Small intestine (tissue), 7 donors: ENCODE measurements at regions not wholly inside any gene's neighbourhood (a gene's known extent, or its start where the extent isn't known, plus 50 kb on each side); places are given as distances from the start of the nearest gene placed in this dataset.
"Not testable (repeated sequence)": the region's sequence is repeated elsewhere in the genome, so short reads cannot be mapped to it uniquely, and the experiment has no call there.

Experiments
- DNase-seq, 2 donors: peaks; one replicate each; pipeline versions ENCODE4 v3.0.0 to v3.0.0-alpha.2; 2013
- FAIRE-seq: peaks from 2 replicates; lab custom pipeline; 2012; peaks lifted over from hg19 to GRCh38; lab: Jason Lieb, UNC
- H3K27ac ChIP-seq, 3 donors: one replicate each; pipeline ENCODE4 v1.5.1; 2013; ENCODE audit warnings: low read length in 2 of 3, mild to moderate bottlenecking in 2 of 3, control low read depth in 1 of 3, inconsistent platforms in 1 of 3, low read depth in 1 of 3, moderate library complexity in 1 of 3
- H3K27me3 ChIP-seq, 3 donors: one replicate each; pipeline ENCODE4 v1.6.1; 2013; ENCODE audit warnings: low read length in 3 of 3, inconsistent platforms in 1 of 3; ENCODE audit not compliant: control insufficient read depth in 3 of 3, insufficient read depth in 3 of 3
- H3K36me3 ChIP-seq, 3 donors: one replicate each; pipeline ENCODE4 v1.6.1; 2013; ENCODE audit warnings: low read length in 3 of 3, inconsistent platforms in 1 of 3, low read depth in 1 of 3, mild to moderate bottlenecking in 1 of 3, moderate library complexity in 1 of 3; ENCODE audit not compliant: control insufficient read depth in 3 of 3, insufficient read depth in 2 of 3
- H3K4me1 ChIP-seq, 3 donors: one replicate each; pipeline ENCODE4 v1.6.1; 2013; ENCODE audit warnings: low read length in 2 of 3, inconsistent platforms in 1 of 3, low read depth in 1 of 3, mild to moderate bottlenecking in 1 of 3, moderate library complexity in 1 of 3; ENCODE audit not compliant: control insufficient read depth in 3 of 3, insufficient read depth in 2 of 3
- H3K4me3 ChIP-seq, 3 donors: one replicate each; pipeline ENCODE4 v1.5.1; 2013; ENCODE audit warnings: low read length in 3 of 3, control low read depth in 1 of 3, inconsistent platforms in 1 of 3, low read depth in 1 of 3, mild to moderate bottlenecking in 1 of 3, moderate library complexity in 1 of 3
- H3K9me3 ChIP-seq, 2 donors: one replicate each; pipeline ENCODE4 v1.6.1; 2013; ENCODE audit warnings: low read depth in 1 of 2, low read length in 1 of 2; ENCODE audit not compliant: control insufficient read depth in 2 of 2, insufficient read depth in 1 of 2
- WGBS, 3 donors: extraction: QIAGEN DNeasy Blood & Tissue Kit; methylation state at CpG; one replicate each; pipeline ENCODE4 v1.1.7; 2013; 5-methylcytosine and 5-hydroxymethylcytosine counted together
- donor health status: healthy with polysubstance abuse.
- donor health status: control.
- donor health status: control.
- donor health status: Bipolar disorder and iron deficiency.
- donor health status: healthy.

GRCh38 chr7:25594122-25594521 is 365.8 kb upstream of the NPVF start:
- H3K4me1 ChIP-seq, result peaks cover 0 to 6% (median 3%) of the 10 kb centered on the region in 3 donors
- WGBS, 3 donors, result 78 to 93% (median 92%) methylated on average over 3 of the region's 3 CpGs
- DNase-seq (peak in 1 of 2 donors; percentile 20), FAIRE-seq (no peak)
- no peaks in the 10 kb centered on the region for H3K9me3 ChIP-seq
- H3K27me3 ChIP-seq, result no peaks in the 10 kb centered on the region
- H3K27ac ChIP-seq, result no peak overlapping the region
- H3K36me3 ChIP-seq, result no peaks in the 10 kb centered on the region
- no peak overlapping the region for H3K4me3 ChIP-seq

DNA sequence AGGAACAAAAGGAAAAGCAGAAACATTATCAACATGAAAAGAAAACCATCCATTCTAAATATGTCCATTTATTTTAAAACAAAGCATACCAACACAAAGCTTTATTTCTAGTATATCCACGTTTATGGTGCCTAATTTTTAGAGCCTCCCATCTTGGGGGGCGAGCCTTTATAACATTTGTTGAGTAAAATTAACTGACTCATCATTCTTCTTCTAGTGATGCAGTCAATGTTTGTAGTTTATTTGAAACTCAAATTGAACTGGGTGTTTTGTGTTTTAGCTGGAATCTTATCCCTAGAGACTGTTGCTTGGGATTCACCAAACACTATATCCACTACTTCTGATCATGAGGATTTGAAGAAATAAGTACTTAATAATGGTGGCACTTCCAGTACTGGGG is 366.4 kb upstream of the NPVF start:
- H3K9me3 ChIP-seq, result no peaks in the 10 kb centered on the region
- H3K27ac ChIP-seq, result no peak overlapping the region
- no peaks in the 10 kb centered on the region for H3K27me3 ChIP-seq
- no peak overlapping the region for H3K4me3 ChIP-seq
- peaks cover 0 to 6% (median 3%) of the 10 kb centered on the region in 3 donors for H3K4me1 ChIP-seq
- DNase-seq (no peak), FAIRE-seq (no peak)
- H3K36me3 ChIP-seq, result no peaks in the 10 kb centered on the region
- WGBS, 3 donors, result 68 to 88% (median 68%) methylated on average over 2 of the region's 2 CpGs

DNA sequence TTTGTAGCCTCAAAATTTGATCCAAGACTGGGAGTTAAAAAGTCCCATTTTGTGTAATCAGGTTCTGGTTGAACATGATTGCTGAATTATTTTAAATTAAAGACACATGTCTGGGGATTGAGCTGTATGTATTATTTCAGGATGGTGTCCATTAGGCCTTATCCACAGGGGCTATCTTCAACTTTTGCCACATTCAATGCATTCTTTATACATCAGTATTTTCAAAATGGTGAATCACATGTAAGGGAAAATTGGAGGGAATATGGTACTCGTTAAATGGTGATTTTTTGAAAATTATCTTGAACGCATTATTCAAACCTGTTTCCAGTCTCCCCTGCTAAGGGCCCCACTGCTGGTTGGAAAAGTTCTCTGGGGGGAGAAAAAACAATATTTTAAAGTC is 367.7 kb upstream of the NPVF start:
- WGBS, 3 donors, result 90 to 96% (median 92%) methylated on average over 2 of the region's 2 CpGs
- no peak overlapping the region for H3K4me3 ChIP-seq
- no peak overlapping the region for H3K27ac ChIP-seq
- peaks cover 0 to 6% (median 3%) of the 10 kb centered on the region in 3 donors for H3K4me1 ChIP-seq
- H3K36me3 ChIP-seq, result no peaks in the 10 kb centered on the region
- no peak for FAIRE-seq
- H3K9me3 ChIP-seq, result no peaks in the 10 kb centered on the region
- DNase-seq, result no peak
- H3K27me3 ChIP-seq, result no peaks in the 10 kb centered on the region

DNA sequence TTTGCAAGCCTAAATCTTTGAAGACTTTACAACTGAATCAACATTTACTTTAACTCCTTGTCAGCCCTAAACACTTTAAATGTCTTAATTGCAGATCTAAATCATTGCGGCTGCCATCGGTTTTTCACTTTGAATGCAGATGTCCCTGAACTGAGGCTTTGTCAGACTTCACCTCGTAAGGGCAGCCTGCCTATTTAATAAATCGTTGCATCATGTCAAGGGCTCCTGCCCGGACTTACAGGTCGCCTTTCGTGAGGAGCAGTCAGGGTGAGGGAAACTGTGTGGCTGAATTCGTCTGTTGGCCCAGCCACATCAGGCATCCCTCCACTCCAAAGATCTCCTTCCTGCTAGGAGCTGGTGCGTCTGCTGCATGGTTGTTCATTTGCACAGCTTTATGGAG is 368.2 kb upstream of the NPVF start:
- Histone ChIP-seq H3K4me1 (peaks cover 0 to 6% (median 3%) of the 10 kb centered on the region in 3 donors), H3K4me3 (no peak overlapping the region), H3K36me3 (no peaks in the 10 kb centered on the region), H3K9me3 (no peaks in the 10 kb centered on the region), H3K27me3 (no peaks in the 10 kb centered on the region), H3K27ac (no peak overlapping the region)
- DNase-seq, result peak in 1 of 2 donors; percentile 59
- FAIRE-seq, result no peak
- 33 to 63% (median 40%) methylated on average over 9 of the region's 9 CpGs for WGBS, 3 donors

DNA sequence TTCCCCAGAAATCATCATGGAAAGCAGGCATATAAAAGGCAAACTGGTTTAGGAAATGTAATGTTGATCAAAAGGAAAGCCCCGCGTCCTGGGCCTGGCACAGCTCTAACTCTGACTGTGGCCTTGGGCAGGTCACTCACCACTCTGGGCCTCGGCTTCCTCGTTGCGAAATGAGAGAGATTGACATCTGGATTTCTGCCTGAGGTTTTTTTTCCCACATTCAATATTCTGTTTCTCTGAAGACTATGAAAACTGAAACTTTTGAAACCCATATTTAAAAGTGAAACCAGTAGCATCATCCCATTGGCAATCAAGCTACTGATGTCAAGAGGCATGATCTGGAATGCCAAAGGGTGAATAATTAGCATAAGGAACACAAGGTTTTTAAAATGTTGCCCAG is 369.7 kb upstream of the NPVF start:
- DNase-seq, result peak in 1 of 2 donors; percentile 6
- H3K27me3 ChIP-seq, result no peaks in the 10 kb centered on the region
- FAIRE-seq, result no peak
- H3K36me3 ChIP-seq, result no peaks in the 10 kb centered on the region
- no peaks in the 10 kb centered on the region for H3K9me3 ChIP-seq
- H3K27ac ChIP-seq, result peak overlapping the region in 1 of 3 donors; percentile 26
- whole genome bisulfite sequencing, 3 donors, result 41 to 52% (median 47%) methylated on average over 5 of the region's 5 CpGs
- H3K4me1 ChIP-seq, result peaks cover 0 to 6% (median 3%) of the 10 kb centered on the region in 3 donors
- H3K4me3 ChIP-seq, result no peak overlapping the region

DNA sequence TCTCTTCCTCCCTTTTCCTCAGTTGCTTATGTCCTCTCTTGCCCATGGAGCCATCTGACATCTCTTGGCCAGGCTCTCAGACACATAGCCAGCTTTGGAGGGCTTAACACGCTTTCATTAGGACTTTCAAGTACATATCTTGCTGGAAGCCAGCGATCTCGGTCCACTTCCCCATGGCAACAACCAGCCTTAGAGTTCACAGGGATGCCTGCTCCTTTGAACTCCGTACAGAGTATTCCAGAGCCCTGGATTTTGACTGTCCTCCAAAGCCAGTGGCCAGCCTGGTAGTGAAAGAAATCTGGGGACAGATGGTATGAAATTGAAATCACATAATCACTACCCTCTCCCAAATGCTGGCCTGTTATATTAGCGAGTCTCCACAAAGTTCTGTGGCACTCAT is 370.5 kb upstream of the NPVF start:
- FAIRE-seq (no peak), DNase-seq (no peak)
- H3K27ac ChIP-seq, result peak overlapping the region in 1 of 3 donors; percentile 27
- no peaks in the 10 kb centered on the region for H3K36me3 ChIP-seq
- no peaks in the 10 kb centered on the region for H3K27me3 ChIP-seq
- peaks cover 0 to 6% (median 3%) of the 10 kb centered on the region in 3 donors for H3K4me1 ChIP-seq
- 84 to 95% (median 86%) methylated on average over 5 of the region's 5 CpGs for WGBS, 3 donors
- no peaks in the 10 kb centered on the region for H3K9me3 ChIP-seq
- no peak overlapping the region for H3K4me3 ChIP-seq

DNA sequence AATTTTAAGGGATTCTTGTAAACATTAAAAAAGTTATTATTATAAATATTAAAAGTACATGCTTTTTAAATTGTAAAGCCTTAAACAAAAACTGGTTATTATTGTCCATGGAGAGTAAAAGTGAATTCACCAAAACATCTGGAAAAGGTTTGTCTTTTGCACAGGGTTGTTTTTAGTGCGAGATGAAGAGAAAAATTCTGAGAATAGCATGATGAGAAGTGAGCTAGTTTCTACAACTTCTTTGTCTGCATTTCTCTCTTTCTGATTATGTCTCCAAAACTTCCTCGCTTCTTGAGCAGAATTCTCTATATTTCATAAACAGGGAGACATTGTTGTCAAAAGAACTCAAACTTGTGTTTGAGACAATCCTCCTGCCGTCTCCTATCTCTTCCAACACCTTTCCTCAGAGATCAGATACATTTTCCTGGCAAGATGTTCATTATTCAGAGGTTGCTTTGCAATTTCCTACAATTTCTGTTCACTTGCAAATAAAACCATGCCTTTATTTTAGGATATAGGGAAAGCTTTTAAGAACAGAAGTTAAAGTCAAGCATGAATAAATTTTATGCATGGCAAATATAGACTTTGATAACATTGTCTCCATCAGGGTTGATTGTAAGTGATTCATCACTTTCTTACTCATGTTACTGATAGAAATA is 372.1 kb upstream of the NPVF start:
- Histone ChIP-seq H3K4me1 (peaks cover 0 to 3% (median 0%) of the 10 kb centered on the region in 3 donors), H3K36me3 (no peaks in the 10 kb centered on the region), H3K4me3 (no peak overlapping the region), H3K27ac (no peak overlapping the region), H3K27me3 (no peaks in the 10 kb centered on the region), H3K9me3 (no peaks in the 10 kb centered on the region)
- no peak for FAIRE-seq
- WGBS, 3 donors, result 79 to 86% (median 84%) methylated on average over 3 of the region's 3 CpGs
- no peak for DNase-seq

GRCh38 chr7:25602730-25603426 is 374.6 kb upstream of the NPVF start:
- H3K27me3 ChIP-seq, H3K4me1 ChIP-seq, H3K36me3 ChIP-seq, H3K27ac ChIP-seq, H3K9me3 ChIP-seq: not testable (repeated sequence)
- FAIRE-seq (peak; percentile 85), DNase-seq (peak in 1 of 2 donors; percentile 2)
- H3K4me3 ChIP-seq, result peak overlapping the region in 1 of 3 donors; percentile 34
- 10 to 19% (median 17%) methylated on average over 17 to 28 of the region's 30 CpGs for WGBS, 3 donors
